CD4-positive, alpha-beta T cell (primary cell): ENCODE measurements at regions not wholly inside any gene's neighbourhood (a gene's known extent, or its start where the extent isn't known, plus 50 kb on each side); places are given as distances from the start of the nearest gene placed in this dataset.

ENCODE experiments used
- ATAC-seq: fragments of 200-7000 bp; cut with Tn5 transposase; one replicate; pipeline ENCODE4 v1.10.0; 2022; ENCODE audit warnings: mild to moderate bottlenecking; ENCODE audit not compliant: poor library complexity
- CTCF ChIA-PET: fragments of 350-600 bp; sonication (Branson Sonifier 250); formaldehyde crosslinking; loops from one replicate; lab custom pipeline; 2021; ENCODE audit warnings: antibody characterized with exemption, inconsistent platforms; lab: Charles Lee
- POLR2A ChIA-PET: fragments of 350-600 bp; sonication (Branson Sonifier 250); formaldehyde crosslinking; loops from one replicate; lab custom pipeline; 2021; ENCODE audit warnings: antibody characterized with exemption, inconsistent platforms; lab: Charles Lee
- DNase-seq, 14 experiments: peaks; one replicate each; pipeline ENCODE4 v3.0.0-alpha.2; 2013 to 2020; ENCODE audit warnings: mixed read lengths in 2 of 14
- H3K27ac ChIP-seq, 2 donors: one replicate each; pipeline versions ENCODE4 v1.5.1 to v1.7.0; 2013; ENCODE audit warnings: low read length in 2 of 2, low read depth in 1 of 2, mild to moderate bottlenecking in 1 of 2
- H3K27me3 ChIP-seq, 2 experiments: 1 replicate in 1 of 2; 2 replicates in 1 of 2; pipeline versions ENCODE4 v1.6.1 to v1.7.0; 2013; ENCODE audit warnings: low read length in 2 of 2, control low read depth in 1 of 2, mild to moderate bottlenecking in 1 of 2, moderate library complexity in 1 of 2; ENCODE audit not compliant: insufficient read depth in 2 of 2, control insufficient read depth in 1 of 2
- H3K36me3 ChIP-seq: one replicate; pipeline ENCODE4 v1.6.1; 2013; ENCODE audit warnings: low read length, control low read depth; ENCODE audit not compliant: insufficient read depth
- H3K4me1 ChIP-seq: one replicate; pipeline ENCODE4 v1.6.1; 2013; ENCODE audit warnings: low read length, control low read depth; ENCODE audit not compliant: insufficient read depth
- H3K4me3 ChIP-seq: one replicate; pipeline ENCODE4 v1.5.1; 2013; ENCODE audit warnings: mild to moderate bottlenecking, low read length, moderate library complexity
- H3K9me3 ChIP-seq, 2 experiments: 1 replicate in 1 of 2; 2 replicates in 1 of 2; pipeline versions ENCODE4 v1.6.1 to v1.7.0; 2013; ENCODE audit warnings: low read length in 2 of 2, mild to moderate bottlenecking in 2 of 2, control low read depth in 1 of 2, moderate library complexity in 1 of 2; ENCODE audit not compliant: control insufficient read depth in 1 of 2, insufficient read depth in 1 of 2
- H3K27ac Mint-ChIP-seq: one replicate; pipeline ENCODE4 v1.8.0; 2020; ENCODE audit warnings: mixed read lengths
- H3K27me3 Mint-ChIP-seq: one replicate; pipeline ENCODE4 v1.8.0; 2021; ENCODE audit warnings: mixed read lengths
- H3K36me3 Mint-ChIP-seq: one replicate; pipeline ENCODE4 v1.8.0; 2021; ENCODE audit warnings: low read depth, mixed read lengths
- H3K4me1 Mint-ChIP-seq: one replicate; pipeline ENCODE4 v1.8.0; 2021; ENCODE audit warnings: low read depth, mixed read lengths
- H3K4me3 Mint-ChIP-seq: one replicate; pipeline ENCODE4 v1.8.0; 2020; ENCODE audit warnings: mild to moderate bottlenecking, mixed read lengths
- H3K9me3 Mint-ChIP-seq: one replicate; pipeline ENCODE4 v1.8.0; 2020; ENCODE audit warnings: mixed read lengths
- intact Hi-C, 2 experiments: fragments of 100-400 bp; cut with DNase I in 1 of 2; cut with micrococcal nuclease in 1 of 2; formaldehyde crosslinking; loops; one replicate each; pipeline versions ENCODE4 v1.15.1 to v1.9.0; 2023 to 2025; cut with DNase I, micrococcal nuclease
- TF ChIP-seq, protein P1 (sequence below): fragments of 200-600 bp; IDR thresholded peaks from one replicate; pipeline ENCODE4 v1.8.0; 2022; ENCODE audit warnings: antibody characterized with exemption, mild to moderate bottlenecking

DNA sequence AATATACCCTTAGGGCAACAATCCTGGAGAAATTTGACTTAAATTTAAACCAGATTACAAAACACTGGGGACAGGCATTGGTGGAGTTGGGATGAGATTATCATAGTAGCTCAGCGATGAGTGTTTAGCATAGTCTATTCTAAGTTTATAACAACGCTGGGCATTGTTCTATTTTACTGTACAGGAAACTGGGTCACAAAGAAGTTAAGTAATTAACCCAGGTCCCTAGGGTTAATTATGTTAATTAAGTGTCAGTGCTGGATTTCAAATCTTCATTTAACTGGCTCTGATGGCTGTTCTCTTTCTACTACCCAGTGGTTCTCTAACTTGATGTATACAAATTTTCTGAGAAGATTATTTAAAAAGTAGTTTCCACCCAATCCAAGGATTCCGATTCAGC is 388.9 kb downstream of the KCNRG start:
- intact Hi-C loops: no loop called here
- Histone ChIP-seq H3K9me3 (no peaks in the 10 kb centered on the region), H3K27me3 (no peaks in the 10 kb centered on the region), H3K4me3 (no peak overlapping the region), H3K4me1 (no peaks in the 10 kb centered on the region), H3K36me3 (no peaks in the 10 kb centered on the region), H3K27ac (no peak overlapping the region)
- POLR2A ChIA-PET: no interaction called here
- ATAC-seq (no peak), DNase-seq (no peak)
- H3K4me1 Mint-ChIP-seq: no peaks in the 10 kb centered on the region
- no peaks in the 10 kb centered on the region for H3K27me3 Mint-ChIP-seq
- no peak overlapping the region for H3K4me3 Mint-ChIP-seq
- CTCF ChIA-PET: no interaction called here
- no peaks in the 10 kb centered on the region for H3K9me3 Mint-ChIP-seq
- no peak overlapping the region for H3K27ac Mint-ChIP-seq
- TF ChIP-seq, protein P1, sequence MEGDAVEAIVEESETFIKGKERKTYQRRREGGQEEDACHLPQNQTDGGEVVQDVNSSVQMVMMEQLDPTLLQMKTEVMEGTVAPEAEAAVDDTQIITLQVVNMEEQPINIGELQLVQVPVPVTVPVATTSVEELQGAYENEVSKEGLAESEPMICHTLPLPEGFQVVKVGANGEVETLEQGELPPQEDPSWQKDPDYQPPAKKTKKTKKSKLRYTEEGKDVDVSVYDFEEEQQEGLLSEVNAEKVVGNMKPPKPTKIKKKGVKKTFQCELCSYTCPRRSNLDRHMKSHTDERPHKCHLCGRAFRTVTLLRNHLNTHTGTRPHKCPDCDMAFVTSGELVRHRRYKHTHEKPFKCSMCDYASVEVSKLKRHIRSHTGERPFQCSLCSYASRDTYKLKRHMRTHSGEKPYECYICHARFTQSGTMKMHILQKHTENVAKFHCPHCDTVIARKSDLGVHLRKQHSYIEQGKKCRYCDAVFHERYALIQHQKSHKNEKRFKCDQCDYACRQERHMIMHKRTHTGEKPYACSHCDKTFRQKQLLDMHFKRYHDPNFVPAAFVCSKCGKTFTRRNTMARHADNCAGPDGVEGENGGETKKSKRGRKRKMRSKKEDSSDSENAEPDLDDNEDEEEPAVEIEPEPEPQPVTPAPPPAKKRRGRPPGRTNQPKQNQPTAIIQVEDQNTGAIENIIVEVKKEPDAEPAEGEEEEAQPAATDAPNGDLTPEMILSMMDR: no peak
- no peaks in the 10 kb centered on the region for H3K36me3 Mint-ChIP-seq

- DNase-seq (no peak), ATAC-seq (no peak)
- TF ChIP-seq, protein P1: no peak
- no peak overlapping the region for H3K4me3 ChIP-seq
- H3K27me3 ChIP-seq: no peaks in the 10 kb centered on the region
- Mint-ChIP-seq H3K4me3 (no peak overlapping the region), H3K27ac (no peak overlapping the region), H3K27me3 (no peaks in the 10 kb centered on the region), H3K9me3 (no peaks in the 10 kb centered on the region), H3K4me1 (no peaks in the 10 kb centered on the region), H3K36me3 (no peaks in the 10 kb centered on the region)
- H3K4me1 ChIP-seq: no peaks in the 10 kb centered on the region
- H3K27ac ChIP-seq: no peak overlapping the region
- intact Hi-C loops: no loop called here
- ChIA-PET CTCF (no interaction called here), POLR2A (no interaction called here)
- no peaks in the 10 kb centered on the region for H3K36me3 ChIP-seq
- no peaks in the 10 kb centered on the region for H3K9me3 ChIP-seq
Measured at GRCh38 chr13:50404769-50405168, 389.5 kb downstream of the KCNRG start.

DNA sequence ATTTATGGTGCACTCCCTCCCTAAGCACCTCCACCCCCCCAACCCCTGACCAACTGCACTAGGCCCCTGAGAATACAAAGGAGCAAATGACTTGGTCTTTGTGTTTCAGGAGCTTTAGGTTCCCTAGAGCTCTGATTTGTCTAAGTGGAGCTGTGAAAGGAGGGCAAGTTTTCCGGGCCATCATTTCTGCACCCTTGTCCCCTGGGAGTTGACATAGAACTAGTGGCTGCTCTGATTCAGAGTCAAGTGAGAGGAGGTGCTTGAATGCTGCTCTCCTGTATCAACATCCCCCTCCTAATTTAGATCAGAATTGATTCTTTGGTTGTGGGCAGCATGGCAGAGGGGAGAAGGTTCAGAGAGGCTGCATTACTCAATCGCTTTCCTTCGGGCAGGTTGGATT is 391.6 kb downstream of the KCNRG start:
- DNase-seq (no peak), ATAC-seq (no peak)
- no peak overlapping the region for H3K4me3 Mint-ChIP-seq
- Histone ChIP-seq H3K9me3 (no peaks in the 10 kb centered on the region), H3K4me3 (no peak overlapping the region), H3K27ac (no peak overlapping the region), H3K36me3 (no peaks in the 10 kb centered on the region), H3K4me1 (no peaks in the 10 kb centered on the region), H3K27me3 (no peaks in the 10 kb centered on the region)
- ChIA-PET POLR2A (no interaction called here), CTCF (no interaction called here)
- no peaks in the 10 kb centered on the region for H3K4me1 Mint-ChIP-seq
- intact Hi-C loops: no loop called here
- no peaks in the 10 kb centered on the region for H3K36me3 Mint-ChIP-seq
- H3K27ac Mint-ChIP-seq: no peak overlapping the region
- H3K27me3 Mint-ChIP-seq: no peaks in the 10 kb centered on the region
- no peaks in the 10 kb centered on the region for H3K9me3 Mint-ChIP-seq
- TF ChIP-seq, protein P1: no peak
